Mucosa of rectum (tissue), 2 donors: ENCODE measurements at regions not wholly inside any gene's neighbourhood (a gene's known extent, or its start where the extent isn't known, plus 50 kb on each side); places are given as distances from the start of the nearest gene placed in this dataset.

Experiments
- H3K27ac ChIP-seq, 2 donors: one replicate each; pipeline ENCODE4 v1.7.0; 2013; ENCODE audit warnings: inconsistent platforms in 2 of 2, low read depth in 2 of 2, low read length in 2 of 2
- H3K27me3 ChIP-seq, 2 donors: one replicate each; pipeline ENCODE4 v1.7.0; 2013; ENCODE audit warnings: low read length in 2 of 2; ENCODE audit not compliant: control insufficient read depth in 2 of 2, insufficient read depth in 2 of 2
- H3K36me3 ChIP-seq, 2 donors: one replicate each; pipeline ENCODE4 v1.7.0; 2013; ENCODE audit warnings: low read length in 2 of 2; ENCODE audit not compliant: control insufficient read depth in 2 of 2, insufficient read depth in 2 of 2
- H3K4me1 ChIP-seq, 2 donors: one replicate each; pipeline ENCODE4 v1.7.0; 2013; ENCODE audit warnings: low read length in 2 of 2, mild to moderate bottlenecking in 1 of 2; ENCODE audit not compliant: control insufficient read depth in 2 of 2, insufficient read depth in 2 of 2
- H3K4me3 ChIP-seq, 2 donors: one replicate each; pipeline ENCODE4 v1.7.0; 2013; ENCODE audit warnings: low read length in 2 of 2
- H3K9ac ChIP-seq, 2 donors: one replicate each; pipeline ENCODE4 v1.7.0; 2013; ENCODE audit warnings: low read length in 2 of 2, low read depth in 1 of 2, mild to moderate bottlenecking in 1 of 2
- H3K9me3 ChIP-seq, 2 donors: one replicate each; pipeline ENCODE4 v1.7.0; 2013; ENCODE audit warnings: low read length in 2 of 2; ENCODE audit not compliant: control insufficient read depth in 2 of 2
- donor health status: healthy.
- donor health status: Normal muscosa, but diverticular disease.

- no peaks in the 10 kb centered on the region for H3K4me1 ChIP-seq
- H3K36me3 ChIP-seq = no peaks in the 10 kb centered on the region
- no peaks in the 10 kb centered on the region for H3K27me3 ChIP-seq
- no peak overlapping the region for H3K4me3 ChIP-seq
- no peak overlapping the region for H3K27ac ChIP-seq
- no peak overlapping the region for H3K9ac ChIP-seq
- no peaks in the 10 kb centered on the region for H3K9me3 ChIP-seq
Measured at GRCh38 chr7:88399696-88400240, 93.1 kb upstream of the STEAP4 start.

DNA sequence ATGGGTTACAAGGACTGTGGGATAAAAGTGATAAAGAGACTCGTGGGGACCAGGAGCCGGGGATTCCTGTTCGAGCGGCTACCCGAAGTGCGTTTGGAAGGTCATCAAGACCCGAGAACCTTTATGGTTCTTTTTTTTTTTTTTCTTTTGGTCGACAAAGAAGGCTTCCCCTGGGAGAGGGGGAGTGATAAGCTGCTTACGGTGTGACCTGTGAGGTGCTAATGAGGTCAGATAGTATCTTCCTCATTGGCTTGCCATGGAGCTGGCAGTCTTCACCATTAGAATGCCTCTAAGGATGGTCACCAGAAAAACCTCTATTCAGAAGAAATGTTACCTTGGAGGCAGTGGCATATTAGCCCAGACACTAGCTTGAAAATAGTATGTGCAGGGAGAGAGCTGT is 92.3 kb upstream of the STEAP4 start:
- H3K9ac ChIP-seq = no peak overlapping the region

GRCh38 chr7:88398459-88398858 is 91.8 kb upstream of the STEAP4 start:
- no peak overlapping the region for H3K9ac ChIP-seq

More for the DNA sequence above, 92.3 kb upstream of the STEAP4 start:
- H3K36me3 ChIP-seq = no peaks in the 10 kb centered on the region
- H3K27ac ChIP-seq = no peak overlapping the region
- H3K4me3 ChIP-seq = no peak overlapping the region
- H3K9me3 ChIP-seq = no peaks in the 10 kb centered on the region
- H3K27me3 ChIP-seq = no peaks in the 10 kb centered on the region
- no peaks in the 10 kb centered on the region for H3K4me1 ChIP-seq

GRCh38 chr7:88396948-88397322 is 90.2 kb upstream of the STEAP4 start:
- Histone ChIP-seq H3K4me3 (no peak overlapping the region), H3K9ac (no peak overlapping the region), H3K9me3 (no peaks in the 10 kb centered on the region), H3K27ac (no peak overlapping the region), H3K27me3 (no peaks in the 10 kb centered on the region), H3K36me3 (no peaks in the 10 kb centered on the region), H3K4me1 (no peaks in the 10 kb centered on the region)

More at GRCh38 chr7:88398459-88398858, 91.8 kb upstream of the STEAP4 start:
- H3K27ac ChIP-seq = no peak overlapping the region
- H3K4me3 ChIP-seq = no peak overlapping the region
- H3K27me3 ChIP-seq = no peaks in the 10 kb centered on the region
- H3K36me3 ChIP-seq = no peaks in the 10 kb centered on the region
- no peaks in the 10 kb centered on the region for H3K4me1 ChIP-seq
- H3K9me3 ChIP-seq = no peaks in the 10 kb centered on the region

GRCh38 chr7:88396295-88396947 is 89.7 kb upstream of the STEAP4 start:
- Histone ChIP-seq H3K9me3 (no peaks in the 10 kb centered on the region), H3K9ac (no peak overlapping the region), H3K4me3 (no peak overlapping the region), H3K27me3 (no peaks in the 10 kb centered on the region), H3K27ac (no peak overlapping the region), H3K36me3 (no peaks in the 10 kb centered on the region), H3K4me1 (no peaks in the 10 kb centered on the region)

DNA sequence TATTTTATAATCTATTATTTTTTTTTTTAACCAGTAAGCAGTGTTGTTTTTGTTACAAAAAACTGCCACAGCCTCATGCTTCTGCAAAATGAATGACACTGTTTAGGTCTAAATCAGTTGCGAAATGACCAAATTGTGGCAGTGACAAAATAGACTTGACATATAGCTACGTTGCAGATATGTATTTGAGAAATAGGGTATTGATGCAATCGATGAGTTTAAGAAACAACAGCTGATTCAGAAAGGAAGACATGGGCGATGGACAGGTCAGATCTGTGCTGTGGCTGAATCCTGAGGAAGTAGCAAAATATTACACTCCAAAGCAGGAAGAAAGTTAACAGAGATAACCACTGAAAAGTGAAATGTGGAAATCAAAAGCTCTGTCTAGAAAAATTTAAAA is 89.0 kb upstream of the STEAP4 start:
- H3K27ac ChIP-seq = no peak overlapping the region
- H3K9me3 ChIP-seq = no peaks in the 10 kb centered on the region
- no peak overlapping the region for H3K4me3 ChIP-seq
- no peaks in the 10 kb centered on the region for H3K36me3 ChIP-seq
- no peak overlapping the region for H3K9ac ChIP-seq
- no peaks in the 10 kb centered on the region for H3K4me1 ChIP-seq
- H3K27me3 ChIP-seq = no peaks in the 10 kb centered on the region

DNA sequence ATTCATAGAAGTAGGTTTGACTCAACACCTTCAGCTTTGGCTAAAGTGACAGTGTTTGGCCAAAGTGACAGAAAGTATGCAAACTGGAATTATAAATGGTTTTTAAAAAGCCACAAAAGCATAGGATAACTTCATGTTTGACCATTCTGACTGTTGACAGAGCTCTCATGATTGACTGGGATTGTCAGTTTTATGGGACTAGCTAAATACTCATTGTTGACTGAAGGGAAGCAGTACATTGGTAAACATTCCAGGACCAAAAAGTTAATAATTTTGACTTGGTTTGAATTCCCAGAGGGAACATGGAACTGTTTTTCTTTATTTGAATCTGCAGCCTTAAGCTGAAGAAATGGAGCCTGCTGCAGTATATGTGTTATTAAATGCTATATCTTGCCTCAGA is 84.6 kb upstream of the STEAP4 start:
- Histone ChIP-seq H3K27me3 (no peaks in the 10 kb centered on the region), H3K36me3 (no peaks in the 10 kb centered on the region), H3K9me3 (no peaks in the 10 kb centered on the region), H3K4me3 (no peak overlapping the region), H3K9ac (no peak overlapping the region), H3K4me1 (no peaks in the 10 kb centered on the region), H3K27ac (no peak overlapping the region)

GRCh38 chr7:88387368-88387767 is 80.7 kb upstream of the STEAP4 start:
- Histone ChIP-seq H3K9ac (no peak overlapping the region), H3K36me3 (no peaks in the 10 kb centered on the region), H3K27me3 (no peaks in the 10 kb centered on the region), H3K4me1 (no peaks in the 10 kb centered on the region), H3K27ac (no peak overlapping the region), H3K4me3 (no peak overlapping the region), H3K9me3 (no peaks in the 10 kb centered on the region)

DNA sequence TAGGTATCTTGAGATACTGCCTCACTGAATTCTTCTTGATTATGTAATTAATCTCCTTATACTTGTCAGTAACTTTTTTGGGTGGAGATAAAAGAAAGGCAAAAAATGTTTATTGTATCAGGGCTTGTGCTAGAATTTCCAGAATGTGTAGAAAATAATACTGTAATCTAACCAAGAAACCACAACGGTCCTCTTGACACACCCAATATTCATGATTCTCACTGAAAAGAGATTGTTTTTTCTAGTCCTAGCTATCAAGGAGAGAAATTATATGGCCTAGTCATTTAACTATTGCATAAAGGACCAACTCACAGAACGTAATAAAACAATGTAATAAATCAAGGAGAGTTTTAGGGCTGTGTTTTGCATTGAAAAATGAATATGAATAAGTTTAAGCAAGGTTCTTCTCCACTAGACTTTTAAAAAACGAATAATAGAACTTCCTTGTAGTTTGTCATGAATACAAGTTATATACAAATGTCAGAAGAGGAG is 80.0 kb upstream of the STEAP4 start:
- H3K9ac ChIP-seq = no peak overlapping the region
- no peaks in the 10 kb centered on the region for H3K4me1 ChIP-seq
- H3K36me3 ChIP-seq = no peaks in the 10 kb centered on the region
- no peaks in the 10 kb centered on the region for H3K9me3 ChIP-seq
- no peak overlapping the region for H3K27ac ChIP-seq
- H3K4me3 ChIP-seq = no peak overlapping the region
- no peaks in the 10 kb centered on the region for H3K27me3 ChIP-seq

DNA sequence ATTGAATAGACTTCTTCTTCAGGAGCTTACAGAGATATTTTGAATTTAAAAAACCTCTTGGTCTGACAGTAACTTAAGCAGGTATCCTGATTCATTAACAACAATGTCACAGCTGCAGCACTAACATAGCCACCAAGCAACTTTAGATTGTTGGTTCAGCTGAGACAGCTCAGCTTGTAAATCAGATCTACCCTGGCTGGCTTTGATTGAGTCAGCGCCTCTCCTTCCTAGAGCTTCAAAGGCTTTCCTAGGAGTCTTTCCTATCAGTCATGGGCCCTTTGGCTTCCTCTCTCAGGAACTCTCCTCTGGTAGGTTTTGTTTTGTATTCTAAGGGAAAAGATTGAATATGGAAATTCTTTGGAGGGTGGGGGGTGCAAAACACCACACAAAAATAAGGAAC is 70.7 kb upstream of the STEAP4 start:
- no peak overlapping the region for H3K9ac ChIP-seq
- no peak overlapping the region for H3K4me3 ChIP-seq
- no peaks in the 10 kb centered on the region for H3K36me3 ChIP-seq
- H3K27me3 ChIP-seq = no peaks in the 10 kb centered on the region
- H3K27ac ChIP-seq = no peak overlapping the region
- no peaks in the 10 kb centered on the region for H3K4me1 ChIP-seq
- no peaks in the 10 kb centered on the region for H3K9me3 ChIP-seq
